GM18498 (cell line): ENCODE measurements at regions not wholly inside any gene's neighbourhood (a gene's known extent, or its start where the extent isn't known, plus 50 kb on each side); places are given as distances from the start of the nearest gene placed in this dataset.
"Not testable (repeated sequence)": the region's sequence is repeated elsewhere in the genome, so short reads cannot be mapped to it uniquely, and the experiment has no call there.

Source experiments
- ATAC-seq: cut with Tn5 transposase; IDR thresholded peaks from one replicate; pipeline ENCODE4 v1.9.1; 2021; ENCODE audit warnings: mild to moderate bottlenecking, moderate library complexity; ENCODE audit not compliant: unreplicated experiment

GRCh38 chr12:115377779-115378178 lies 693.8 kb upstream of the TBX3 start:
- ATAC-seq, result no peak

DNA sequence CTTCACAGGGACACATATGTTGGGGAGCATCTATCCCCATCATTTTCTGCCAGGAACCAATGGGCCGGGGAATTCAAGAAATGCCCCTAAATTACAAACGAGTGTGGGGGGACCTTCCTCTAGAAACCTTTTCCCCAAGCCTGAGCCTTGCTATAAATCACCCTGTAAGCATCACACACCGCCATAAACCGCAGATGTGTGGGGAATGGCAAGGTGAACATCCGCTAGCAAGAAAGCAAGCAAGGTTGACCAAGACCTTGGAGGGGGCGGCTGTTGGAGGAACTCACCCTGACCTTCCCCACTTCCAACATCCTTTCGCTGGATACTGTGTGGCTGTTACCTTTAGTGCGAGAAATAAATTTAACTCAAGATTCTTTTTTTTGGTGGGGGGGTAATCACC lies 693.3 kb upstream of the TBX3 start:
- ATAC-seq, result no peak

DNA sequence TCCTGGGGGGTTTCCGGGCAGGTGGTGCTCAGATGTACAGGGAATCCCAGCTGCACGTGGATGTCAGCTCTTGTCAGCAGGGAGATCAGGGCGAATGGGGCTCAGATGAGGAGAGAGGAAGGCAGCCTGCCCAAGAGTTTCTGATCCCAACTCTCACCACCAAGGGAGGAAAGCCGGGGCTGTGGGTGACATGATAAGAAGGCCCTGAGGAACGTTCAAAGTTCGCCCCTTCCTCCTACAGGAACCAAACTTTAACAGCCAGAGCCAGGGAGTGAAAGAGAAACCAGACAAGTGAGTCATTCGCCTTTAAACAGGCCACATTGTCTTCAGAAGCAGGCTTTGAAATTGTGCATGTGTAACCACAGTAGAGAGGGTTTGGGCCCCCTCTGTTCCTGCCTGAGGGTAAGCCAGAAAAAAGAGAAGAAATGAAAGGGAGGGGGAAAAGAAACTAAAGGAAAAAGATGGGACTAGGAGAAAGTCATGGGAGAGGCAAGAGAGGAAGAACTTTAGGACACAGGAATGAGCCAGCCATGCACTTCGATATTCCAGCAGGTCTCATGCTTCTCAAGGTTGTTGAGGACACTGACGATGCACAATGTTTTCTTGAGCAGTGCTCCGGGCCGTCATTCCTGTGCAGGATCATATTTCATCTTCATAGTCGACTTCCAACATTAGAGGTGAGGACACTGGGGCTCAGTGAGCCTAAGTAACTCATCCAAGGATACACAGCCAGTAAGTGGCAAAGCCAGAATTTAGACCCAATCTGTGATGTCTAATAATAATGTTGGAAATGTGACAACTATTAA lies 691.4 kb upstream of the TBX3 start:
- peak; percentile 96 for ATAC-seq

- ATAC-seq, result no peak
These were observed 690.7 kb upstream of the TBX3 start for GRCh38 chr12:115374480-115375185.

- no peak for ATAC-seq
These were observed 687.7 kb upstream of the TBX3 start for GRCh38 chr12:115371711-115372110.

GRCh38 chr12:115370650-115371049 lies 686.7 kb upstream of the TBX3 start:
- ATAC-seq, result no peak

- ATAC-seq, result no peak
These were observed 686.2 kb upstream of the TBX3 start for GRCh38 chr12:115370207-115370606.

GRCh38 chr12:115366277-115366676 lies 682.3 kb upstream of the TBX3 start:
- not testable (repeated sequence) for ATAC-seq

- ATAC-seq, result not testable (repeated sequence)
These were observed 681.8 kb upstream of the TBX3 start for GRCh38 chr12:115365765-115366164.

GRCh38 chr12:115364921-115365320 lies 680.9 kb upstream of the TBX3 start:
- ATAC-seq, result no peak

DNA sequence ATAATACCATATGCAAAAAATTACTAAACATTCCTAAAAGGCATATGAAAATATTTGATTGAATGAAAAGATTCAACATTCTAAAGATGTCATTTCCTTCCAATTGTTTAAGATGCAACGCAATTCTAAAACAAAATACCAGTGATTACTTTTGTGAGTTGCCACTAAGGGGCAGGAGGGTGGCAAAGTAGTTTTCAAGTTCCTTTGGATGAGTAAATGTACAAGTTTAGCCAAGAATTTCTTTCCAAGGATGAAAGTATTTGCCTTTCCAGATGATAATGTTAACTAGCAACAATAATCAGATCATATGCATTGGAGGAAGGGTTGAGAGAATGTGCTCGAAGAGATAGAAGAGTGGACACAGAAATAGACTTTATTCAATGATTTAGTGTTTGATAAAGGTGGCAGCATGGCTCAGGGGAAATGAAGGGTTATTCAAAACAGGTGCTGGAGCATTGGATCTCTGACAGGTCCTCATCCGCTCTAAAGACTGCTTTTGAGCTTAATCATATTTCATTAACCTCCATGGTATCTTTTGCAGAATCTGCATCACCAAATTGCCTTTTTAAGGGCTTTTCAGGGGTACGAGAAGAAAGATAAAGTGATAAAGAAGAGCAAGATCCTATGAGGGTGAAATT lies 678.5 kb upstream of the TBX3 start:
- no peak for ATAC-seq

DNA sequence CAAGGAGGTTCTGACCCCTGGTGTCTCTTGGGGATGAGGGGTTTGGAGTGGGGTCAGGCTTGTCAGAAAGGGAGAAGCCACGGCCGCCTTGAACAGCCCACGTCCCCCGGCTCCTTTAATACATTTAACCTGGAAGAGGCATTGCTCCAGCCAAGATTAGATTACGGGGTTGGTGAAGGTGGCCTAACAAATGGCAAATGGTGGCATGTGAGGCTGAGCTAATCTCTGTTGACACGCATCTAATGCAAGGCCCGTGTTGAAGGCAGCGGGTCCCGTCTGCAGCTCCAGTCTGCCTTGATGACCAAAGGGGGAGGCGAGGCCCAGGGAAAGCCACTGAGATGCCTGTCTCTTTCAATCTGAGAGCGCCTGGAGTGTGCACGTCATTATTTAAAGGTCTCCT lies 673.7 kb upstream of the TBX3 start:
- ATAC-seq, result no peak

- no peak for ATAC-seq
These were observed 671.3 kb upstream of the TBX3 start for GRCh38 chr12:115355301-115355700.

DNA sequence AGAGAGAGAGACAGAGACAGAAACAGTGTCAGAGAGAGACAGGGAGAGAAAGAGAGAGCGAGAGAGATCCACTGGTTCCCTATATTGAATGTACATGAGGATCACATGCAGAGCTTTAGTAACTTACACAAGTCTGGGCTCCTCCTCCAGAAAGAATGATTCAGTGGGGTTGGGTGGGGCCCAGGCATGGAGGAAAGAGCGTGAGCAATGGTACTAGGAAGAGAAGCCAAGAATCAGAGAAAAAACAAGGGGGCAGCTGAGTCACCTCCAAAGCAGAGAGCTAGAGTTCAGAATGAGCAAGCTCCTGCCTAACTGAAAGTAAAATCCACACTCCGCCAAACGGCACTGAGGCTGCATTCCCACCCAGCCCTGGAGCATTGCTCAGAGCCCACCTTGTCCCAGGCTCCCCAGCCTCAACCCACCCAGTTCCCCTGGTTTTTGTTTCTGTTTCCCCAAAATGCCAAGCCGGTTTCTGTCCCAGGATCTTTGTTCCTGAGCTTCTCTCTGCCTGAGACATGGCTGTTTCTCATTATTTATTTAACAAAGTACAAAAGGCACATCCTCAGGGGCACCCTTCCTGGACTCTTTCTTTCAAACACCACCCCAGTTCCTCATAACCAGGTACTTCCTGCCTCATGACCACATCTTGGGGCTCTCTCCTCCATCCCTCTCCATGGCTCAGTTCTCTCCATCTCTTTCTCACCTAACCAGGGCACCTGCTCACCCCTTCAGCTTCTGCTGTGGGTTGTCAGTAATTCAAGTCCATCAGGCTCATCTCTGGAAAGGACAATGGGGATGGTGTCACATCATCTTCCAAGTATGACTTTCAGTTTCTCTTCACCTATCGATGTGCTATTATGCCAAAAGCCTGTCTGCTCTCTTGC lies 670.3 kb upstream of the TBX3 start:
- ATAC-seq, result no peak

- no peak for ATAC-seq
These were observed 669.5 kb upstream of the TBX3 start for GRCh38 chr12:115353467-115353866.

DNA sequence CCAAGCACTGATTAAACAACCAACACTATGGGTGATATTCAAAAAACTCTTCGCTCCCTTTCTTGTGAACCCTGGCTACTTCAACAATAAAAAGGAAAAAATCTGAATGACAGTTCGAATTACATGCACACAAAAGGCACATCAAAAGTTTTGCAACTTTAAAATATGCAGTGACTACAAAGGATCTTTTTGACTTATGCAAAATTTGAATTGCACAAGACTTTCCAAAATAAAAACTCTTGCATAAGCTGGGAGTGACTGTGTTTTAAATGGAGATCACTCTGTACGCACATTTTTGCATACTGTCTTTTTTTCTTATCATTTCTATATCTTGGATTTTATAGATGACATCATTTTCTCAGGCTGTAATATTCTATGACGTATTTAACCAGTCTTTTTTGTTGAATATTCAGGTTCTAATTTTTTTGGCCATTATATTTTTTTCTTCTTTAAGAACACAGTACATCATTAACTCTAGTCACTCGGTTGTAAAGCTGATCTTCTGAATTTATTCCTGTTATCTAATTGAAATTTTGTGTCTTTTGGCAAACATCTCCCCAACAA lies 667.6 kb upstream of the TBX3 start:
- ATAC-seq, result no peak

- ATAC-seq, result no peak
These were observed 665.7 kb upstream of the TBX3 start for GRCh38 chr12:115349711-115350110.

DNA sequence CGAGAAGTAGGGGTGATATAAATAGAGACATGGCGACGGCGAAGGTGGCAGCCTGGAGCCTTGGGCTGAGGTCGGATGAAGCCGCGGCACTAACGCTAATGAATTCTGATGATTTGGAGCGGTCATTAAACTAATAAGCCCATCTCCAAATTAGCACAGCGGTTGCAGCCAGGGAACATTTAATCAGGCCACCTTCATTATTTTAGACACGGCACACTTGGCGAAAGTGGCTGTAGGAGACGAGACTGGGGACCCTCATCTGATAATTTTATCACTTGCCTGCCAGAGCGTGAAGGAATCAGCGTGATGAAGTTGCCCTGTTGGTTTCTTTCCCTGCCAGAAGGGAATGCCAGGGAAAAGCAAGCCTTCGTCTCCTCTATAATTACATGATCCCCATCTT lies 664.3 kb upstream of the TBX3 start:
- no peak for ATAC-seq

DNA sequence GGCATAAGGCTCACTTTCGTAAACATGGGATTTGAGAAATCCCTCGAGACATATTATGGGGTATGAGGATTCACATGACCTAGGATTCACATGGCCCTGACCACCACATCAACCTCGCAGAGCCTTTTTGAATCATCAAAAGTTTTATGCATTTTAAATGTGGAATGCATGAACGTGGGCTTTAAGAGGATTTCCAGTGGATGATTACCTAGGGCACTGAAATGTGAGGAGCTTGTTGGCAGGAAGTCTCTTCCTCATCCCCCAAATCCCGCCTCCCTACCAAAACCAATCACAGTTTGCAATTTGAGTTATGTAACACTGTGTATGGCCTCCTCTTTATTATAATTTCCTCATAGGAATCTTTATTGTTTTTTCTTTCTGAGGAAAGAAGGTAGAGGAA lies 659.6 kb upstream of the TBX3 start:
- no peak for ATAC-seq

GRCh38 chr12:115343008-115343407 lies 659.0 kb upstream of the TBX3 start:
- ATAC-seq, result no peak

DNA sequence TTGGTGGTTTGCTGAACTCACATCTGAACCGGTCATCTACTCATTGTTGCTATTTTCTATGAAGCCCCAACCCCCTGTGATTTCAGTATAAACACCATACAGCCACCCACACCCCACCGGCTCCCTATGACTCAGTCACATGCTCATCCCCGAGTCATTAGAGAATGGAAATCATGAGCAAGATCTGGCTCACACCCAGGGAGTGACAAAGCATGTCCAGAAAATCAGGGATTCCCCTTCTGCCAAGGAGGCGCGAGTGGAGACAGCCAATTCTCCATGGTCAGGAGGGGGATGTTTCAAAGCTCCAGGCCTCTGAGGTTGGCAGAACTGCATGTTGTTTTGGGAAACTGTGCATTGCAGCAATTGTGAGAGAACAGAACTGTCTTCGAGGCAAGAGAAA lies 657.5 kb upstream of the TBX3 start:
- no peak for ATAC-seq
